ENCODE measurements at regions not wholly inside any gene's neighbourhood (a gene's known extent, or its start where the extent isn't known, plus 50 kb on each side); places are given as distances from the start of the nearest gene placed in this dataset.

GRCh38 chr3:159924411-159924810 lies 64.2 kb upstream of the IL12A start:
- DNase-seq: no peak

GRCh38 chr3:159925248-159925647 lies 63.4 kb upstream of the IL12A start:
- DNase-seq: no peak

- no peak for DNase-seq
Observed at GRCh38 chr3:159926573-159926972, 62.1 kb upstream of the IL12A start.

- no peak for DNase-seq
Observed at GRCh38 chr3:159928071-159928491, 60.6 kb upstream of the IL12A start.

DNA sequence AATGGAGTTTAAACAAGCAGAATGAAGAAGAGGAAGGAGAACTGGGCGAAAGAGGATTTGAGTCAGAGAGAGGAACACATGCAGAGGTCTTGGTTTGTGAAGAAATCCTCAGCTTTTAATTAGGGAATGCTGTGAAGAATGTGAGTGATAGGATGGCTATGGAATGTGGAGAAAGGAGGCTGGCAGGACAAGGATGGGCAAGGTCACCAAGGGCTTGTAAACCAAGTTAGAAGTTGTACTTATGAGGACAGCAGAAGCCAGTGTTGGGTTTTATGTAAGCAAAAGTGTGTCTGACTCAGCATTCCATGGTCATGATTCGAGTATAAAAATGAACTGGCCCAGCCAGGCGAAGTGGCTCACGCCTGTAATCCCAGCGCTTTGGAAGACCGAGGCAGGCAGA lies 60.0 kb upstream of the IL12A start:
- no peak for DNase-seq

DNA sequence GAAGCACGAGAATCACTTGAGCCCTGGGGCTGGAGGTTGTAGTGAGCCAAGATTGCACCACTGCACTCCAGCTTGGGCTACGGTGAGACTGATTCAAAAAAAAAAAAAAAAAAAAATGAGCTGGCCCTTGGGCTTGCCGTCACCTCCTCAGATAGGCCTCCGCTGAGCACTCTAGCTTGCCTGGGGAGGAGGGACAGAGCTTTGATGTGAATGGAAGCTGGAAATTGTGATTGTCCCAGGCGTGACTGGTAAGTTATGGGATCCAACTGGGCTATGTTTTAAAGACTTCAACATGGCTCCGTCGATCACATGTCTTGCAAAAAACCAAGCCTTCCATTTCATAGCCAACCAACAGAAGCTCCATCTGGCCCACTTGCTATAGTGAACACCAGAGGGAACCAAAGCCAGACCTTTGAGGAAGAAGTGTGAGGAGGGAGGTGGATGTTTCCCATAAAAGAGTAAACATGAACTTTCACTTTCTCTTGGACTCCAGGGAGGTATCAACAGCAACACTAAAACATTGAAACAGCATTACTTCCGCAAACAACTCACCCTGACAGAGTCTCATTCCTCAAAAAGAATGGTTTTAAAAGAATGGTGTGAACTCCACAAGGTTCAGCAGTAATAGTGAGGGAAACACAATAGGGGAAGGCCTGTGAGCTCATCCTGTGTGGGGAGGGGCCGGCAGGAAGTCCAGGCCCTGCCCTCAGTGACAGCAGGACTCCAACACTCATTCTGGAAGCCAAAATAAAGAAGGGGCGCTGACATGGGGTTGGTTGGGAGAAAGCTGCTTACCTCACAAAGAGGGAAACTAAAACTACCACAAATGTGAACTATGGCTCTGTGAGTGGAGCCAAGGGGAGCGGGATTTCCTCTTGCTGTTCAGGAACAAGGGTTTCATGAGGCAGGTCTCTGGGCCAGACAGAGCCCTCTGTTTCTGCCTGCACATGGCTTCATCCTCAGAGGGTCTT lies 59.2 kb upstream of the IL12A start:
- DNase-seq: no peak

DNA sequence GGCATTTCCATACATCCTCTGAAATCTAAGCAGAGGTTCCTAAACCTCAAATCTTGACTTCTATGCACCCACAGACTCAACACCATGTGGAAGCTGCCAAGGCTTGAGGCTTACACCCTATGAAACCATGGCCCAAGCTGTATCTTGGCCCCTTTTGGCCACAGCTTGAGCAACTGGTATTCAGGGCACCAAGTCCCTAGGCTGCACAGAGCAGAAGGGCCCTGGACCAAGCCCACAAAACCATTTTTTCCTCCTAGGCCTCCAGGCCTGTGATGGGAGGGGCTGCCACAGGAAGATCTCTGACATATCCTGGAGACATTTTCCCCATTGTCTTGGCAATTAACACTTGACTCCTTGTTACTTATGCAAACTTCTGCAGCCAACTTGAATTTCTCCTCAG lies 54.4 kb upstream of the IL12A start:
- DNase-seq: no peak

GRCh38 chr3:159936541-159936940 lies 52.1 kb upstream of the IL12A start:
- no peak for DNase-seq

- no peak for DNase-seq
Observed at GRCh38 chr3:159937561-159938166, 51.0 kb upstream of the IL12A start.

DNA sequence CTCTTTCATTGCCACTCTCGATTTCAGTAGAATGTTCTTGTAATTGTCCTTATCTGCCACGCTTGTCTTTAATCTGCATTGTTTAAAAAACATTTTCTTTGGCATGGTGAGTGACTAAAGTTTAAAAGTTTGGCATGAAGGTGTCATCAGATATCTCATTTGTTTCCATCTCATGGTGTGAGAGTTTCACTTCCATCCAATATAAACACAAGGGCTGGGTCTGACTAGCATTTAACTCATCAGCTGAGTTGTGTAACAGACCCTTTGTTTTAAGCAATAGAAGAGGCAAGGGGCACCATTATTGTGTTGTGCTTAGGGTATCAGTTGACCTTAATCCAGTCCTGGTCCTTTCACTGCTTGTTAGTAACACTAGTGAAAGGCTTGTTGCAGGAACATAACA lies 49.9 kb upstream of the IL12A start:
- DNase-seq: no peak

Data from activated CD8-positive, alpha-beta memory T cell treated with anti-CD3 and anti-CD28 coated beads, Interleukin-2, amount 50 U/mL, for 48 hours (primary cell).